GM18519 (cell line): ENCODE measurements at regions not wholly inside any gene's neighbourhood (a gene's known extent, or its start where the extent isn't known, plus 50 kb on each side); places are given as distances from the start of the nearest gene placed in this dataset.

Experiments
- ATAC-seq: cut with Tn5 transposase; IDR thresholded peaks from one replicate; pipeline ENCODE4 v1.9.1; 2021; ENCODE audit warnings: mild to moderate bottlenecking, moderate library complexity; ENCODE audit not compliant: unreplicated experiment, low FRiP score

DNA sequence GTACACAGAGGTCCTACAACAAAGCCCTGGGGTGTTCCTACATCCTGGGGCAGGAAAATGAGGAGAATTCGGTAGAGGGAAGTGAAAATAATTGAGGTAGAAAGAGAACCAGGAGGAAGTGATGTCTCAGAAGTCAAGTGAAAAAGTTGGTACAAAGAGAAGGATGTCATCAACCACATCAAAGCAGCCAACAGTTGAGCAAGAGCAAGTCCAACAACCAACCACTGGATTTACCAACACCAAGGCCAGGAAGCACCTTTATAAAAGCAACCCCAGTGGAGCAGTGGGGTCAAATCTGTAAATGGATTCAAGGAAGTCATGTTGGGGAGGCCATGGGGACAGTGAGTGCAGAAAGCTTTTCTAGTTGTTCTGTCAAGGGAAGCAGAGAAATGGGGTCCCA lies 360.4 kb downstream of the ZNF516 start:
- no peak for ATAC-seq

- no peak for ATAC-seq
Measured at GRCh38 chr18:76133873-76134272, 361.2 kb downstream of the ZNF516 start.

- ATAC-seq = no peak
Measured at GRCh38 chr18:76131738-76132137, 363.3 kb downstream of the ZNF516 start.

DNA sequence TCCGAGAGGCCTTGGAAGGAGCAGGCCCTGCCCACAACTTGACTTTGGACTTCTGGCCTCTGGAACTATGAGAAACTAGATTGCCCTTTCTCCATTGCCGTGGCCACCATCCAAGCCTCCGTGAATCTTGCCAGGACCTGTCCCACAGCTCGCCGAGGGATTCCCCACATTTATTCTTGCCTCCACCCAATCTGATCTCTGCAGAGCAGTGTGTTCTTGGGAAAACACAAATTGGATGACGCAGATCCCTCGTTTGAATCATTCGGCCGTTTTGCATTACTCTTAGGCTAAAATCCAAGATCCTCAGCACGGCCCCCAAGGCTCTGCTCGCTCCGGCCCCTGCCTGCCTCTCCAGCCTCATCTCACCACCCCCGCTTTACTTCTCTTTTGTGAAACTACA lies 364.2 kb downstream of the ZNF516 start:
- ATAC-seq = no peak

DNA sequence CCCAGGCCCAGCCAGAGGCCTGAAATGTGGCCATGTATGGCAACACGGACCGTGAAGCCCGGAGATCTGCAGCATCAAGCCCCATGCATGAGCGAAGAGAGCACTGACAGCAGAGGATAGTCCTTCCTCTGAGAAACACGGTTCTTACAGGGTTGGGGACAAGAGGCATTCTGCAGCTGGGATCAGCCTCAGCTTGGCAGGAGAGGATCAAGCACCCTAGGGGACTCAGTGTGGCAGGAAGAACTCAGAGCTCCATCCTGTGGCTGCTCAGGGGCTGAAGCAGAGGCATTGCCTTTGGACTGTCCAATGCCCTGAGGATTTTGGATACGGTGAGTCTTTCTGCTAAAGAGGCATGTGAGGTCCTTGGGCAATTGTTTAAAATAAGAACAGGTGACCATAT lies 368.7 kb downstream of the ZNF516 start:
- ATAC-seq = no peak

DNA sequence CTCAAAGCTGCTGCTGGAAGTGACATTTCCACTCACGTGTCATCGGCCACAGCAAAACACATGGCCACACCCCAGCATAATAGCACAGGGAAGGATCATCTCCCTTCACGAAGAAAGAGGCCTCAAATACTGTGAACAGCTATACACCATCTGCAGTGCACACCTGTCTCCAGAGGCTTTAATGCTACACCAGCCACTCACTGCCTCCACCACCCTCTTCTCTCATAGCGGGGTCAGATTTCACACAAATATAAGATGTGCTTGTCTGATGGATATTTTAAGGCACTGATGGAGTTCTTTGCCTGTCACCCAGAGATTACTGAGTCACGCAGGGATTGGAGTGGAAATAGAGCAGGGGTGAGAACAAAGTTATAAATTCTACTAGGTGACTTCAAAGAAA lies 374.0 kb downstream of the ZNF516 start:
- ATAC-seq = no peak

GRCh38 chr18:76115580-76115979 lies 379.5 kb downstream of the ZNF516 start:
- ATAC-seq = no peak

DNA sequence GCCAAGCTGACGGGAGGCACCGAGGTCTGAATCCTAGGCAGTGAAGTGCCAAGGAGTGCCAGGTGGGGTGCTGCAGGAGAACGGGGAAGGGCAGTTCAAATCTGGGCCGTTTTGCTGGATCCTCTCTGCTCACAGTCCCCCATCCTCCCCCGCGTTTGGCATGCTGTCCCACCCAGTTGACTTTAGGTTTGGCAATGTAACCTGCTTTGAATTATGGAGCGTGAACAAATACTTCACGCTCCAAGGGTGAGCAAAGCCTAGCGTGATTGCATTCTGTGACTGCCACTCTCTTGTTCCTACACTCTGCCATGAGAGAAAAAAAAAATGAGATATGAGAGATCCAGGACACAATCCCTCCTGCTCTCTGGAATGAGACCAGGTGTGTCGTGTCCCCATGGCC lies 381.9 kb downstream of the ZNF516 start:
- no peak for ATAC-seq

DNA sequence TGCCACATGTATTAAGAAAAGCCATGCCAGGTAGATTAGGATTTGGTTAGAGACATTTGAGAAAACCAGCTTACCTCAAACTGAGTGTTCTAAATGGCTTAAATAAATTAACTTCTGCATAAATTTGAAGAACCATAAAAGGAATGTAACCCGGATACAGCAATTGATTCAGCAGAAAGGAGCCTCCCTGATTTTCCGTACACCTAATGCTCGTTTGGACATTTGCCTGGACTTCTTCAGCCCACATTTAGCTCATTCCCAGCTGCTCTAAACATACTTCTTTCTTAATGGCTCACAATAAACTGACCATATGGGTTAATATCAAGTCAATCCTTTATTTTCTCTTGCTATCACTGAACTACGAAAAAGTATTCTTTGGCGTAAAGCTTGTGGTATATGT lies 392.4 kb downstream of the ZNF516 start:
- no peak for ATAC-seq

GRCh38 chr18:76102156-76102555 lies 392.9 kb downstream of the ZNF516 start:
- no peak for ATAC-seq

- ATAC-seq = no peak
Measured at GRCh38 chr18:76099931-76100457, 395.0 kb downstream of the ZNF516 start.

- ATAC-seq = no peak
Measured at GRCh38 chr18:76098674-76099411, 396.2 kb downstream of the ZNF516 start.

DNA sequence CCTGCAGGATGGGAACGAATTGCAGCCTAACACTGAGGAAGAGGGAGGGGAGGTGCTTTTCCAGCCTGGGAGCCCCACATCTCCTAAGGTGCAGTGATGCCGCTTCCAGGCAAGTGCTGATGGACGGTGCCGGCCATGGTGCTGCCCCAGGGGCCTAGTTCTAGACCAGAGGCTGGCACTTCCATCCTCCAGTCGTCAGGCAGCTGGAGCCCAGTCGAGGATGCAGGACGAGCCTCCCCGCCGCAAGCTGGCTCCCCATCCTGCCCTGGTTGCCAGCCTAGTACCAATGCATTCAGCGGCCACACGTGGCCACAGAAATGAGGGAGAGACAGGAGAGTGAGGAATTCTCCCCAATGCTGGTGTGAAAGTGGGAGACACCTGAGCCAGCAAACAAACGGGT lies 413.5 kb downstream of the ZNF516 start:
- ATAC-seq = no peak

DNA sequence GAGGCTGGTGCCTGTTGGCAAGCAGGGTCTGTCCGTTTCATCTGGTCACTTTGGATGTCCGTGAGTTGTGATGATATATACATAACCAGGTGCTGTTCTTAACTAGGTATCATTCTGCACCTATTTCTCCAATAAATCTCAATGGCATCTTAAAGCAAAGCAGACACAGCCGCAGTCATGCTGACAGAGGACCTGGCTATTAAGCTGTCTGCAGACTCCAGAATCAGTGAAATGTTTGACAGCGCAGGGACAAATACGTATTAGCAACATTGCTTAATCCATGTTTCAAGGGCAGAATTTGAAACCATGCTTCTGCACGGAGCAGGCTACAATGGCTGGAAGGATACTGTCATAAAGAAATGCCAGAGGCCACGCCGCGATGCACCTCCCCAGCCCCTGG lies 414.6 kb downstream of the ZNF516 start:
- ATAC-seq = no peak

DNA sequence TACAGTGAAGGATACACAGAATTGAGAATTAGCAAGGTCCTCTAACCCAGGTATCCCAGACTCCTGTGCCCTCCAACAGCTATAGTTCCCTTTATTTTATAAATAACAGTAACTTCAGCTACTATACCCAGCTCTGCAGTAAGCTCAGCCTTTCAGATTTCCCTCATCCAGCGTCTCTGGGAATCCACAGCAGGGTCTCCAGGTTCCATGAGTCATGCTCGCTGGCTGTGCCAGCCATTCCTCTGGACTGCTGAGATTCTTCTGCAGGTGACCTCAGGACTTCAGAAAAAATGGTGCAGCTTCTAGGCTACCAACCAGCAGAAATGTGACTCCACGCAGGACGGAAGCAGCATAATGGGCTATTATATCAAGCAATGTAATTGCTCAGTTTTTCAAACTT lies 419.3 kb downstream of the ZNF516 start:
- ATAC-seq = no peak

DNA sequence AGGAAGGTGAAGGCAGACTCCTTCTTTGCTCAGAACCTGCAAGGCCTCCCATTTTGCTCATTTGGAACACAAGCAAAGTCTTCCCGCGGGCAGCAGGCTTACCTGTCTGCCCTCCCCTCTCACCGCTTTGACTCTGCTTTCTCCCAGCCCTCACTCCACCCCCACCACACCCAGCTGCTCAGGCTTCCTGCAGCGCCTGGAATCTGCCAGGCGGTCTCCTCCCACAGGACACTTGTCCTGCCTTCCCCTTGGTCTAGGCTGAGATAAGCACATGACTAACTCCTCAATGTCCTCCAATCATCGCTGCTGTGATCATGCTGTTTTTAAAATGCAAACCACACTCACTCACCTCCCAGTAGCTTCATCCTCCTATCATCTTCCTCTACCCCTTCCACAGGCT lies 430.0 kb downstream of the ZNF516 start:
- no peak for ATAC-seq

- ATAC-seq = no peak
Measured at GRCh38 chr18:76058146-76058545, 436.9 kb downstream of the ZNF516 start.

GRCh38 chr18:76057386-76057785 lies 437.7 kb downstream of the ZNF516 start:
- no peak for ATAC-seq

DNA sequence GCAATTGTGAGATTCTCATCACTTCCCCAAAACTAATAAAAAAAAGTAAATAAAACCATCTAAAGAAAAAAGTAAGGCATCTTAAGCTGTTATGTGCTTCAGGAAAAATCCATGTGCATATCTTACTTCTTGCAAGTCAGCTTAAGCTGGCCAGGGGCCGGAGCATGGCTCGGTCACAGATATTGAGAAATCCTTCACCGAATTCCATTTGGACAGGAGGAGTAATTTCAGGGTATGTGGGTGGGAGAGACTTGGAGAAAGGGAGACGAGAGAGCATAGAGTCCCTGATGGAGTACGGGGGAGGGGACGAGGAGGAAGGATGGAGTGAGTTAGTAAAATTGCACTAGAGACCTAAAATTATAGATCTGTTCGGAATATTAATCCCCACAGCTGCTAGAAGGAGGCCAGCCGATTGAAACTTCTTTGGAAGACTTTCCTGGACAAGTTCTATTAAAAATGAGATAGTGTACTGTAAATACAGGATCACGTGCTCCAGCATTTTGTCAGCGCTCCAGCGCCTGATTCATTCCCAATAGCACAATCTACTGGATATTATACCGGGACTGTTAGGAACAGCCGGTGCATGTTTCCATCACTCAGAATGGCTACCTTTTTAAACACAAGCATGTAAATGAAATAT lies 438.5 kb downstream of the ZNF516 start:
- no peak for ATAC-seq

DNA sequence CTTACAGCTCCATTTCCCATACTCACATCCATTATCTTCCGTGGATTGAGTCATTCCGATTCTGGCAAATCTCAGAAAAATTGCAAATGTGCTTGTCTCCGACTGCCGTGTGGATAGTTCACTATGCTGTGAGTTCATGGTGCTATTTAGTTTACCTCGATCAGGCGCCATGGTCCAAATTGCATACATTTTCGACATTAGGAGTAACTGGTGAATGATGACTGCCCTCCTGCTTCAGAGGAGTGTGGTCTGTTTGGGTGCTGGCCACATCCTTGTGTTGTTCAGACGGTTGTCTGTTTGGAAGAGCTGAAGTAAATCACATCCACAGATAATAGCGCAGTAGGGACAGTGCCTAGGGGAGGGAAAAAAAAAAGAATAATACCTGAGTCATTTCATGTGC lies 439.5 kb downstream of the ZNF516 start:
- no peak for ATAC-seq

- ATAC-seq = no peak
Measured at GRCh38 chr18:76055025-76055424, 440.0 kb downstream of the ZNF516 start.

DNA sequence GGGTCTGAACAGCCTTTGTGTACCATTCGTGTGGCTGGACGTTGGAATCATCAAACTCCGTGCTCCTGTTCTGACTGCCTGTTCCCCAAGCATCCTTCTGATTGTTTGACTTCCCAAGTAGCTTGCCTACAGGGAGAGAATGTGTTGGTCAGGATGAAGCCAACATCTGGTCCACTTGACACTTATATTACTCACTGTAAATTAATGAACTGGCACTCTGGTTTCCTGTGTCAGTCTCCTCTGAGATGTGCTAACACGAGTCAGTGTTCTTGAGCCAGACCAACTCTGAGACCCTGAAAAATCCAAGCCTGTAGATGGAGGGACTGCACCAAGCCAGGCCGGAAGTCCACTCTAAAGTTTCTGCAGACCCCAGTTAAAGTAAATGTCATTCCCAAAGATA lies 440.9 kb downstream of the ZNF516 start:
- ATAC-seq = no peak
